Stimulated activated CD8-positive, alpha-beta memory T cell treated with anti-CD3 and anti-CD28 coated beads, Interleukin-4, amount 100 ng/mL, for 24 hours (primary cell): ENCODE measurements at regions not wholly inside any gene's neighbourhood (a gene's known extent, or its start where the extent isn't known, plus 50 kb on each side); places are given as distances from the start of the nearest gene placed in this dataset.

ENCODE experiments used
- DNase-seq: peaks from one replicate; pipeline ENCODE4 v3.0.0-alpha.2; 2020; ENCODE audit warnings: low read depth

DNA sequence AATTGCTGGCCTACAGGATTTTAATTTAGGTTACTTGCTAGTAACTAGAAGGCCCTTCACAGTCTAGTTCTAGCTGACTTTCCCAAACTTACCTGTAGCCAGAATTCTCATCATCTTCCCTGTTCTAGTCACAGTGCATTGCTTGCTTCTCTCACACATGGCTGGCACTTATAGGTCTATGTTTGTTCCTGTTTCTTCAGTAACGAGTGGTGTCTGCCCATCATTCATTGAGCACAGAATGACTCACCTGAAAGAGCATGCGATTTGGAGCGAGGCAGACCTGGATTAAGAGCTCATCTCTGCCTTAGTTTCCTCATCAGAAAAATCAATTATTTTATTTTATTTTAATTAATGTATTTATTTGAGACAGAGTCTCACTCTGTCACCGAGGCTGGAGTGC lies 201.7 kb upstream of the ANK2 start:
- DNase-seq, result no peak

DNA sequence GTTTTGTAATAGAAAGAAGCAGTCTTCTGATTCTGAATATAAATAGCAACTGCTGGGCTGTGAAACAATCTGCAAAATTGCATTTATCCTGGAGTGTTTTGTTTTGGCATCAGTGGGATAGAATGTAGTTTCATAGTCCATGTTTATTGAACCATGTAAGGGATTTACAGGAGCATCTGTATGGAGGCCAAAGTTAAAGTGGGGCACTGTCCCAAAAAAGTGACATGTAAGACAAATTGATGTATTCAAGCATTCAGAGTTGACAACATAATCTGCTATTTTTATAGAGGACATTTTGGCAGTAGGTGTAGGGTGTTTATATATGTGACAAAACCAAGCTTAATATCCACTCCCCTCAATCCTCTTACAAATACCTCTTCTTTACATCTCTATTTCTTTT lies 200.5 kb upstream of the ANK2 start:
- DNase-seq, result no peak

DNA sequence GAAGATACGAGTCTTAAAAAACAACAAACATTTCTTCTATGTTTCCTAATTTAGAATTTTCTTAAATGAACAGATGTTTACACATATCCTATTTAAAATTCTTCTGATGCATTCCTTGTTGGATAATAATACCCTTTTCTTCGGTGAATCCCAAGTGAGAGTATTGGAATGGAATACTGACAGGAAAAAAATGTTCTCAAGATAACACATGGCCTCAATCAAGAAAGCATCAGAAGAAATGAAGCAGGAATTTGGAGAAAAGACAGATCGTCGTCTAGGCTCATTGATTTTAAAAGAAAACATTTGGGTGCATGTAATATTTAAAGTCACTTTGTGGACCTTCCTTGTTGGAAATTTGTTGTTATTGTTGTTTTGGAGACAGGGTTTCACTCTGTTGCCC lies 196.9 kb upstream of the ANK2 start:
- no peak for DNase-seq

DNA sequence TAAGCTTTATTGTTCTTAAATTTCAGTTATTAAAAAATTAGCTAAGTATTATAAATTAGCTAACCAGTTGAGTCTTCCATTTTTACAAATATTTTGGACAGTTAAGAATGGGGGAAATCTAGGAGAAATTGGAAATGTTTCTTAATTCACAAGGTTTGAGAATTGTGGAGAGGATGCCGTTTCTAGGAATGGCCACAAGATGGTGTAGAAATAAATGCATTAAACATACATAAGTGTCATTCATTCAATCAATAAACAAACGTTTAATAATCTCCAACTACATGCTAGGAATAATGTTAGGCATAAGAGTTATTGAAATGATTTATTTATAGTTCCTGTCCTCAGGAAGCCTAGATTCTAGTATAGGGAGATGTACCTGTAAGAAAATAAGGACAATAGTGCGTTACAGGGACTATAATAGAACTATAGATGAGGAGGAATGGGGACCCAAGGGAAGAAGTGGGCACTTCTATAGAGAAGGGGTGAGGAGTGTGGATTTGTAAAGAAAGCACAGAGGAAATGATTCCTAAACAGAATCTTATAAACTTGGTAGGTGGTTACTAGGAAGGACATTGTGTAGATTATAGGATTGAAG lies 195.7 kb upstream of the ANK2 start:
- no peak for DNase-seq

DNA sequence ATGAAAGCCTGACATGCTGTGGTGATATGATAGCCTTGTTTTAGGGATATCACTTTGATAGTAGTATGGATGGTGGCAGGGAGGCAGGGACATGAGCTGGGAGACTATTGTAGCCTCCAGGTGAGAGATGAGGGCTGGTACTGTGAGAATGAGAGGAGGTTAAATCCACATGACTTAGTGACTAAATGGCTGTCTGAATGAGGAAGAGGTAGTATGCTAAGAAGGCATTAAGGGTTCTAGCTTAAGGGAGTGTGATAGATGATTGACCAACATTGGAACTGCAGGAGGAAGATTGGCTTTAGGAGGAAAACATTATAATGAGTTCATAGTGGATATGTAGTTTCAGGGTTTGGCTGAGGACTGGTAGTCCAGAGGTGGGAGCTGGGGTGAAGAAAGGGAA lies 195.0 kb upstream of the ANK2 start:
- no peak for DNase-seq

DNA sequence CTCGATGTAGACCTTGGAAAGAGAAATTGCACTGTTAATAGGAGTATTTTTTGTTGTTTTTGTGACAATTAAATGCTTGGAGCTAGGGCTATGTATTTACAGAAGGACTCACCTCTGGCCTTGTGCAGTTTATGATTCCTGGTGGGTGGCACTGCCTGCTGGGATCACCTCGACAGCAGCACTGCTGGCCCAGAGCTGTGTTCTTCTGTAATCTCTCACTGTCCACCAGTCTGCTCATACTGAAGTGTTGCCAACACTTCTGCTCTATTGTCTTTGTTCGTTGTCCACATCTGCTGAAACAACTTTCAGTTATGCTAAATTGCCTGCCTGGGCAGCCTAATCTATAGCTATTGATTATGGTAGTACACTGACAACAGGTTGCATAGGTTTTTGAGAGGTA lies 194.4 kb upstream of the ANK2 start:
- no peak for DNase-seq

DNA sequence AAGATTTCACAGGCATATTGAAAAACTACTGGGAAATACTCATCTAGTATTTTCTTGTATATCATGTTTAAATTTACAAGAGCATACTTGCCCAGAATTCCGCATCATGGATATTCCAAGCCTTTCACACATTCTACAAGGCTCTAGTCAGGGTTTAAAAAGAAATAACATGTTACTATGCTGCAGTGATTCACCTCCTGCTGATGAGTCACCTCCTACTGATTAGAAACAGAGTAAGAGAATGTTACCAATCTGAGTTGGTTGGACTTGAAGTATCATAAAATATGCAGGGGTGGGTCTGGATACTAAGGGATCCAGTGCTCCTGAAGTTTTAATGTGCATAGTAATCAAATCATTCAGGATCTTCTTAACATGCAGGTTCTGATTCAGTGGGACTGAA lies 192.0 kb upstream of the ANK2 start:
- no peak for DNase-seq

DNA sequence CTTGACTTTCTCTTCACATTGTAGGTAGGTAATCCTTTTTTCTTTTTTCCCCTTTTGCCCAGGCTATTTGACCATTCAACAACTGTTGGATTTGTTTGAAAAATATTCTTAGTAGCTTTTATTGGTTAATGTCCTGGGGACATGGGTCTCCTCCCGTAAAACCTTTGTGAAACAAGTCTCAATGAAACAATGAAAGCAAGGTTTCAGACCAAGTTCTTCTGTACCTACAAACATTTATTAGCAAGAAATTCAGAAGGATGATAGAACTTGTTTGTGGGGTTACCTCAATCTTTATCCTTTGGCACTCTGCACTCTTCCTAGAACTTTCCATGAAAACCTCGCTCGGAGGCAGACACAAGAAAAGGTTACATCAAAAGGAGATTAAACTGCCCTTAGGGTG lies 190.7 kb upstream of the ANK2 start:
- DNase-seq, result no peak

DNA sequence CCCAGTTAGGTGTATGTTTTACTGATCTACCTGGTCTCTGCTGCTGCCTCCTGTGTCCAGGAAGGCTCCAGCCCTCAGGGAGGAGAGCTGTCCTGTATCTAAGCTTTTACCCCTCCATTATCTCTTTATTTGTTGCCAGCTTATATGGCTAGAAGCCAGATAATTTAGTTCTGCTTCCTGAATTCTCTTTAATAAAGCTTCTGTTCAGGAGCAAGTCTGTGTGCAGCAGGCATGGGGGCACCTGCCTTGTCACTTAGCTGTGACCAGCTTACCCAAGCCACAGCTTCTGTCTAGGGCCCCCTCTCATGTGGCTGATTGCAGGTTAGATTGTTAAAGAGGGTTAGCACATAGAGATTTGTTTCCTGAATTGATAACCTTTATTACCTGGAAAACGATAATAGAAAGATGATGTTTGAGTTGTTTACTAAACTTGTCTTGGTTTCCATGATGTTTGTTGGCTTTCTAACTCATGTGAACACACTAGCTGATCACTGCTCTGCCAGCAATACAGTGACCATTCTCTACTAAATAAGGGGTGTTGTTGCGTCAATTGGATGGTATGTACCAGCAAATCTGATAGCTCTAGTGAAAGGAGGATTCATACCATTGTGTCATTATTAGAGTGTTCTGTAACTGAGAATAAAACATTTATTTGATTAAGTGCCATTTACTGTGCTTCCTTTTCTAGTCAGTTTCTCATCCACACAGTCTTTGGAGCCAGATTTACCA lies 189.8 kb upstream of the ANK2 start:
- no peak for DNase-seq

DNA sequence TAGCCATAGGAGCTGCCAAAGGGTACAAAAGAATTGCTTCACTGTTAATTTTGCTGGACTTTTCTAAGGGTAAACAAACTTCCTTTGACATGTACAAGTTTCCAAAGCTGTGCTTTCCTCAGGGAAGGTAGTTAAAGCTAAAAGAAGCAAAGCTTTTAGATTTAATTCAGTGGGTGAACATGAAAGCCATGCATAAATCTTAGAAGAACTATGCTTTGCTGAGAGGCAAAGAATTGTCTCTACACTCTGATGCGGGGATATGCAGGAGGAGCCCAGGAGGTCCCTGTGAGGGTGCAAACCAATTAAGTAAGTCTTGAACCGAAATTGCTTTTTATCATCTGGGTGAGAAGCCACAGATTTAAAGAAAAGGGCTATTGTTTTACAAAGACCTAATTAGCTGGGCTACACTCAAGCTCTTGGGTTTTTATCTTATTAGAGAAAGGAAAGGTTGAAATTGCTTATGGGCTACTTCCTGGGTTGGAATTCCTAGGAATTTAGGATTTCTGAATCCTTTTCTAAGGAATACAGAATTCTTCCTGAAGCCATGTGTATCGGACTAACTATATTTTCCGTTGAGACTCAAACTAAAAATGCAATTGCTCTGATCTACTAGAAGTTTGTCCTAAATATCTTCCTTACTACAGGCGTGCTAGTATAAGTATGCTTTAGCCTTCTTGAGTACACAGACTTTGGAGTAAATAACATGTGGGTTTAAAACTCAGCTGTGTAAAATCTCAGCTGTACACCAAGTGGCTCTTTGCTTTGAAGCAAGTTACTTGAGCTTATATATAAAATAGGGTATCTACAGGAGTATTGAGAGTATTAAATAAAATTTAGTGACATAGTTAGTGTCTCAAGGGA lies 188.4 kb upstream of the ANK2 start:
- DNase-seq, result no peak

DNA sequence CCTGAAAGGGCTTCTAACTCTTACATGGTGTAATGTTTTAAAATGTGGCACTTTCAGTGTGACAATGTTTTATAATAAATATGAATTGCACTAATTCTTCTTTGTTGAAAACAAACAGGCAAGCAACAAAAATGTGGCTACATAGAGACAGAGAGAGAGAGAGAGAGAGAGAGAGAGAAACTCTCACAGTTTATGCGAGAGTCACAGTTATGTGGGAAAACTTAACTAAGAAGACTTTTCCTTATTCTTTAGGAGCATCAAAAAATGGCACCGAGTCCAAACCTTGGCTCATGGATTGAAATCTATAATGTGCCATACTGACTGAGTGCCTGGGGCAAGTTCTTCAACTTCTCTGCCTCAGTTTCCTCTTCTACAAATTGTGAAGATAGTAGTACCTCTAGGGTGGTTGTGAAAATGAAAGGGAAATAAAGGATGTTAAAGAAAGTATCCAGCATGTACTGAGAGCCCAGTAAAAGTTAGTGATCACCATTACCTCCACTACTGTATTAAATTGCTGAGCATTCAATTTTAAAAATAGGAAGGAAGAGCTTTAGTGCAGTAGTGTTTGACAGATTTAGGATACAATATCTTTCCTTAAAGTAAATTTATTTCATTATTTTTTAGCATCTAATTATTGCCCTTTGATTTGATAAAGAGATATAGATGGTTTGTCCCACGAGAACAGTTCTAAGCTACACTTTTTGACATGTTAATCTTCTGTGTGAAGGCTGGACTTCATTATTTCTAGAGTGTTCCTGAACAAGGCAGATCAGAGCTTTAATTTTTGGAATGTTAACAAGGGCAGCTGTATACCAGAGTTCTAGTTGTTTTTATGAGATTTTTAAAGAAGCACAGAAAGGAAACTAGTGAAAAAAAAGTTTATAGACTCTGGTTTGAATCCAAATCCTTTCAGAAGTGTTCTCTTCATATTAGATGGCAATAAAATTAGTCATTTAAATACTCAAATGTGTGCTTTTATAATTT lies 187.5 kb upstream of the ANK2 start:
- no peak for DNase-seq

DNA sequence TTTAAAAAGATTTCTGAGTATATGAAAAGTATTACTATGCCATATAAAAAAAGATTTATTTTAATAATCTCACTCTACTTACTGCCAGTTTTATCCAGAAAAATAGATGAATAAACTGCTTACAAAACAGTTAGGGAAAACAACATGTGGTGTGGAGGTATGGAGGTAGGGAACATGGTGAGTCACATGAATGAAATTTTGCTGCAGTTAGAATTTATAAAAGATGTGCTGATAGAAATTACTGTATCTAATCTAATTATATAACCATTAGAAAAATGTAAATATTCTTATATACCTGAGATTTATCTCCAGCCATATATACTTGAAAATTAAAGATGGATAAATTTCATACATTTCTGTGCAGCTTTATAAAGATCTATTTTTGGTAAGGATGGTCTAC lies 184.0 kb upstream of the ANK2 start:
- DNase-seq, result no peak

DNA sequence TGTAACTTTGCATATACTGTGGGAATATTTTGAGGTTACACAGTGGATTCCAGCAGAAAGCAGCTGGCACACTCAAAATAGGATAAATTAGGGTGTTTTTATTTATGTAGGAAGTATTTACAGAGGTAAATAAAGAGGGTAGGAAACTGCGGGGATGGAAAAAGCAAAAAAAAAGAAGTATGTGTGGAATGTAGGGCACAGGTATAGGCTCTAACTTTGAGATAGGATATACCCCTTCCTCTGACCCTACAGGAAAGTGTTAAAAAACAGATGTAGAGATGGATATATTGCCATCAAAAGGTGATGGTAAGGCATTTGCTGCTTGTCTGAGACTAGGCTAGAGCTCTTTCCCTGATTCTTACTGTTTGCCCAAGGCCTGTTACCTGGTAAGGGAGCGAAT lies 173.1 kb upstream of the ANK2 start:
- DNase-seq, result no peak

DNA sequence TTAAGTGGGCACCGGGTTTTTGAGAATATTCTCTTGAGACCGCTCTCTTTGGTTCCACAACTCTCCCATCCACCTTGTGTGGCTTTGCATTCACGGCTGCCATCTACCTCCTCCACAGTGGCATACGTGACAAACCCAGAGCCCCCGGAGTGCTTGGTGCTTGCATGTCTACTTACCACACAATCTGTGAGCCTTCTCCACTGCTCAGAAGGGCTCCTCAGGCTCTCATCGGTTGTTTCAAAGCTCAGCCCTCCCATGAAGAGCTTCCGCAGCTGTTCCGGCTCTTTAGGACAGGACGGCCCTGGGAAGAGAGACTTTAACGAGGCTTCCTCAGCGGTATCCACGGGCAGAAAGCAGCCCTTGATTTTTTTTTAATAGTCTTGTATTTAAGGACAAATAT lies 167.6 kb upstream of the ANK2 start:
- no peak for DNase-seq

DNA sequence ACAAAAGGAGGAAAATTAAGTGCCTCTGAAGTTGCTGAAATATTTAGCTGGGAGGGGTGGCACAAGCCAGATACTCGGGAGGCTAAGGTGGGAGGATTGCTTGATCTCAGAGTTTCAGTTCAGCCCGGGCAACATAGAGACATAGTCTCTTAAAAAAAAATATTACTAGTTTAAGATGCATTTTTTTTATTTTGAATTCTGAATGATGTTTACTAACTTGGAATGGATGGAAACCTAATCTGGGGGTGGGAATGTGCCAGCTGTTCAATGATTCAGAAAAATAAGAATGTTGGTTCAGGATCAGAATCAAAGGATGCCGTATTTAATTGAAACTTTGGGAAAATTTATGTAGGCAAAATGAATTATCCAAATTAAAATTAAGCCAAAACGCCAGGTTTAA lies 167.2 kb upstream of the ANK2 start:
- no peak for DNase-seq

DNA sequence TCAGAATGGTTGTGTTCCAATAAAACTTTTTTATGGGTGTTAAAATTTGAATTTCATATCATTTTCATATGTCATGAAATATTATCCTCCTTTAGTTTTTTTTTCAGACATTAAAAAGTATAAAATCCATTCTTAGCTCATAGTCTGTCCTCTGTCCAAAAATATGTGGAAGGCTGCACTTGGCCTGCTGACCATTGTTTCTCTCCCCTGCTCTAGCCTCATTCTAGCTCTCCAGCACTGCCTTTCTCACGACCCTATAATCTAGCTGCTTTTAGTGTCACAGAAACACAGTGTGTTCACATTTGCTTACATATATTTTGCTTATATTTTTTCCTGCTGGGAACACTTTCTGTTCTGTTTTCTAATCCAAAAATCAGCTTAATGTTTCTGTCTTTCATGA lies 165.0 kb upstream of the ANK2 start:
- DNase-seq, result no peak

DNA sequence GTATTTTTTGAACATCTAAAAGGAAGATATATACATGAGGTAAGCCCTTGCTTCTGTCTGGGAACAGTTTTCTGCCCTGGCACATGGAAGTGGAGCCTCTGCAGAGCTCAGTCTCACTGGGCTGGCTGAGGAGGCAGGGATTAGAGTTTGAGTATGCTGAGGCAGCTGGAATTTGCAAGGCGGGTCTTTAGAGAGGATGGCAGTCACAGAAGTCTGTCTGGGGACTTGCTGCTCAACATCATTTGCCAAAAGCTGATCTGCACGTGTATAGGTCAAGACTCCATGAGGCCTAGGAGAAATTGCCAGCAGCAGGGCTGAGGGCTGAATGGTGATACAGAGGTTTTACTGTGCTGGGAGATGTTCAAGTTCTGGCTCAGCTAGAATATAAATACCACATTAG lies 163.6 kb upstream of the ANK2 start:
- no peak for DNase-seq

DNA sequence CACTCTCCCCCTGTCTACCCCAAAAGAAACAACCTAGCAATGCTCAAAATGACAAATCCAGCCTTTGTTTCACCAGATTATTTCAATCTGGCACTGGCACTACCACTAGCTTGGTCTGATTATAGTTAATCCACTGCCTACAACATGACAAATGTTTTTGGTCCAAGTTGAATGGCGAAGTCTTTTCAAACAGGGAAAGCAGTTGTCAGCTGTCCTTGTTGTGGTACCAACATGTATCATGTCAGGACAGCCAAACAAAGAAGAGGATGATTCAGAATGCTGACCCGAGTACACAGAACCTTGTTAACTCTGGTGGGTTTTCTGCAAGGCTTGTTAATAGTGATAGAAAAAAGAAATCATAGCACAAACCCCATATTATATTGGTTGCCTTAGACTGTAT lies 160.8 kb upstream of the ANK2 start:
- DNase-seq, result no peak

DNA sequence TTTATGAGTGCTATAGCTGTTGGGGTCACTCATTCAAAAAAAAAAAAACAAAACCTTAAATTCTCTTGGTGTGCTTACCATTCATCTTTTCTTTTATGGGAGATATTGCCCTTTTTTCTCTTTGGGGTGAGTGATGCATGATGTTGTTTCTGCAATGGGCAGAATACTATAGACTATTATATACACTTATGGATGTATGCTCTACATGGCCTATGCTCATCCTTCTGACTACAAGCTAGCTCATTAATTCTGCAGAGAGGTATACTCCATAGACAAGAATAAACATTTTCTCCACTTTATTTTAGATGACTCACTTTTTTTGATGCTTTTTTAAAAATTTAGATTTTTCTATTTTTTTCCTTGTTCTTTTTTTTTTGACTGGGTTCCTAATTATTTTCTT lies 160.3 kb upstream of the ANK2 start:
- DNase-seq, result no peak

DNA sequence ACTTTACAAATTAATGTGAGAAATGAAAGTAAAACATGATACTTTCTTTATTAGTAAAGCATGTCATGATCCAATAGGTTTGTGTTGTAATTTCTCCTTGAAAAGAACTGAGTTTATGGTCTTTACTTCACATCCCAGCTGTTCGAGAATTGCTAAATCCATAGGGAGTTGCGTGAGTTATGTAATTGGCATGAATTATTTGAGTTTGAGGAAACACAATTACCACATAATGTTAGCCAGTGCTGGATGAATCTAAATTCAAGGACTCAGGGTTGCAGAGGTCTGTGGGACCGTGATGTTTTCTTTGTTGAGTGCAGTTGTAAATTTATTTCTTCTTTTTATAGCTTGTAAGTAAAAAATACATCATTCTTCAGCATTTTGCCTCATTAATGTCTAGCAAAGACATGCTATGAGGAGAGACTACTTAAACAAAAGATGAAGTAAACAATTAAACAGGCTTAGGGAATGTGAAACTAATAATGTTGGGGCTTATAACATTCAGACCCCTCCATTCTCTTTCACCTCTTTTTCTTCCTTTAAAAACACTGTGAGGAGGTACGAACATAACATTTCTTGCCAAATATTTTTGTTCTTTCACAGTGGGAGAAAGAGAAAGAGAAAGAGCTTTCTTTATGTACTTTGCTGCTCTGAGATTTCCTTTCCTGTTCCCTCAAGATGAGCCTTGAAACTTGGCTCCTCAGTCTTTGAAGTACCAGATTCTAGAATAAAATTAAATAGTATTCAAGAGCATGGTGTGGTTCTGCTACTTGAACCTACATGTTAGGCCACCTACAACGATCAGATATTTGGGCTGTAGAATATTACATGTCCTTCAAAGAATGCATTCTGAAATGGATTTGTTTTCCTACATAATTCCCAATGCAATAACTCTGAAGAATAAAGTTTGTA lies 159.6 kb upstream of the ANK2 start:
- no peak for DNase-seq

DNA sequence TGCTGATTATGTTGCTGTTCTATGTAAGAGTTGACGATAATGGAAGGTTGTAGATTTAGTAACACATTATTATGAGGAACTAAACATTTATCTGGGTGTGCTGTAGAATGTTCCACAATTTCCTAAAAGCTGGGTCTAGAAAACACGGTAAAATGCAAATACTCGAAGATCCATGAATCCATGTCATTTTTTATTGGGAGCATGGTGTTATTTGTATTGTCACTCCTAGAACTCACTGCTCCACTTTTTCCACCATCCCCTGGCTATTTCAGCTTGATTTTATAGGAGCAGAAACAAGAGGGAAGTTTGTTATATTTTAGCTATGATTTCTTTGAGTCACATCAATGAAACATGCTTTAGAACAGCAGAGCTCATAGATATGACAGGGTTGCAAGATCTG lies 155.0 kb upstream of the ANK2 start:
- no peak for DNase-seq
